ENCODE measurements at regions not wholly inside any gene's neighbourhood (a gene's known extent, or its start where the extent isn't known, plus 50 kb on each side); places are given as distances from the start of the nearest gene placed in this dataset.

DNA sequence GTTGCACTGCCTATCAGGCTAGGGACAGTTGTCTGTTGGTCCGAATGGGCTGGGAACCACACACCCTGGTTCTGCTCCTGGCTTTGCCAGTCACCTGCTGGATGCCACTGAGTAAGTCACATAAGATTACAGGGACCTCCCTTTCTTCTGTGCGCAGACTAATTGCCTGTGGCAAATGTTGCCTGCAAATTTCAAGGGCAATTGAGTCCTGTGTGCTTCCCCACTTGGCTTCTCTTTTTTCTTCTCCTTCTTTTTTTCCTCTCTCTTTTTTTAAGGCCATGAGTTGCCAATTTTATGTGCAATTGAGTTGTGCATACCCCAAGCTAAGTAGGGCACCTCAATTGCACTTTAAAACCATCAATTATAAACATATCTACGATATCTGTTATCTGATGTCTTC lies 963.4 kb downstream of the MCTP2 start:
- TF ChIP-seq, protein P1, sequence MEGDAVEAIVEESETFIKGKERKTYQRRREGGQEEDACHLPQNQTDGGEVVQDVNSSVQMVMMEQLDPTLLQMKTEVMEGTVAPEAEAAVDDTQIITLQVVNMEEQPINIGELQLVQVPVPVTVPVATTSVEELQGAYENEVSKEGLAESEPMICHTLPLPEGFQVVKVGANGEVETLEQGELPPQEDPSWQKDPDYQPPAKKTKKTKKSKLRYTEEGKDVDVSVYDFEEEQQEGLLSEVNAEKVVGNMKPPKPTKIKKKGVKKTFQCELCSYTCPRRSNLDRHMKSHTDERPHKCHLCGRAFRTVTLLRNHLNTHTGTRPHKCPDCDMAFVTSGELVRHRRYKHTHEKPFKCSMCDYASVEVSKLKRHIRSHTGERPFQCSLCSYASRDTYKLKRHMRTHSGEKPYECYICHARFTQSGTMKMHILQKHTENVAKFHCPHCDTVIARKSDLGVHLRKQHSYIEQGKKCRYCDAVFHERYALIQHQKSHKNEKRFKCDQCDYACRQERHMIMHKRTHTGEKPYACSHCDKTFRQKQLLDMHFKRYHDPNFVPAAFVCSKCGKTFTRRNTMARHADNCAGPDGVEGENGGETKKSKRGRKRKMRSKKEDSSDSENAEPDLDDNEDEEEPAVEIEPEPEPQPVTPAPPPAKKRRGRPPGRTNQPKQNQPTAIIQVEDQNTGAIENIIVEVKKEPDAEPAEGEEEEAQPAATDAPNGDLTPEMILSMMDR (IDR thresholded peaks at IDR 0.05; ENCODE audit: low read depth, low read length, poor library complexity, severe bottlenecking) = no peak
- no peak for TF ChIP-seq EZH2phosphoT487 (IDR thresholded peaks at IDR 0.05; ENCODE audit: borderline replicate concordance, low read length)

Data from DOHH2 (cell line).